Stimulated activated CD4-positive, alpha-beta T cell treated with anti-CD3 and anti-CD28 coated beads, TNF-alpha, amount 100 ng/mL, for 1 hour (primary cell): ENCODE measurements at regions not wholly inside any gene's neighbourhood (a gene's known extent, or its start where the extent isn't known, plus 50 kb on each side); places are given as distances from the start of the nearest gene placed in this dataset.
"Not testable (repeated sequence)": the region's sequence is repeated elsewhere in the genome, so short reads cannot be mapped to it uniquely, and the experiment has no call there.

ENCODE experiments used
- DNase-seq, 3 donors: peaks; one replicate each; pipeline ENCODE4 v3.0.0-alpha.2; 2020; ENCODE audit warnings: low read depth in 3 of 3, low spot score in 1 of 3

GRCh38 chr5:174807471-174807870, 83.1 kb downstream of the MSX2 start:
- no peak for DNase-seq

- no peak for DNase-seq
Measured at GRCh38 chr5:174806729-174807128, 82.3 kb downstream of the MSX2 start.

GRCh38 chr5:174801798-174802197, 77.4 kb downstream of the MSX2 start:
- no peak for DNase-seq

- no peak for DNase-seq
Measured at GRCh38 chr5:174800435-174800834, 76.1 kb downstream of the MSX2 start.

- DNase-seq: no peak
Measured at GRCh38 chr5:174799121-174799520, 74.7 kb downstream of the MSX2 start.

GRCh38 chr5:174798551-174798951, 74.2 kb downstream of the MSX2 start:
- no peak for DNase-seq

- DNase-seq: no peak
Measured at GRCh38 chr5:174796711-174797192, 72.4 kb downstream of the MSX2 start.

GRCh38 chr5:174794931-174795672, 70.7 kb downstream of the MSX2 start:
- no peak for DNase-seq

GRCh38 chr5:174793684-174794328, 69.4 kb downstream of the MSX2 start:
- peak in 2 of 3 donors; percentile 3 to 27 for DNase-seq

- DNase-seq: no peak
Measured at GRCh38 chr5:174793076-174793475, 68.7 kb downstream of the MSX2 start.

GRCh38 chr5:174792265-174792664, 67.9 kb downstream of the MSX2 start:
- DNase-seq: not testable (repeated sequence)

GRCh38 chr5:174790906-174791305, 66.5 kb downstream of the MSX2 start:
- DNase-seq: no peak

GRCh38 chr5:174789596-174789995, 65.2 kb downstream of the MSX2 start:
- no peak for DNase-seq

GRCh38 chr5:174785120-174785680, 60.8 kb downstream of the MSX2 start:
- no peak for DNase-seq
